ENCODE measurements at regions not wholly inside any gene's neighbourhood (a gene's known extent, or its start where the extent isn't known, plus 50 kb on each side); places are given as distances from the start of the nearest gene placed in this dataset.
A peak's percentile ranks its signal among the peaks of the same experiment; 100 is the strongest.

- no peak for TF ChIP-seq CTCF (IDR thresholded peaks at IDR 0.05 in 2 of 3, conservative IDR thresholded peaks at IDR 0.05 in 1 of 3; ENCODE audit: borderline replicate concordance in 1 of 3, insufficient read depth in 1 of 3, low read depth in 2 of 3, low read length in 2 of 3)
- TF ChIP-seq SP1 (IDR thresholded peaks at IDR 0.05; ENCODE audit: low read depth), result no peak
- no peak for TF ChIP-seq POLR2A (IDR thresholded peaks at IDR 0.05; ENCODE audit: borderline replicate concordance, extremely low read depth, insufficient read depth, insufficient read length)
- TF ChIP-seq EZH2phosphoT487 (IDR thresholded peaks at IDR 0.05; ENCODE audit: borderline replicate concordance), result no peak
- TF ChIP-seq SIN3A (IDR thresholded peaks at IDR 0.05; ENCODE audit: low read depth), result no peak
- TF ChIP-seq FOSL1 (IDR thresholded peaks at IDR 0.05; ENCODE audit: low read depth), result peak; percentile 21; the same call in 1 of the 2 replicates
- no peak for TF ChIP-seq YY1 (IDR thresholded peaks at IDR 0.05; ENCODE audit: extremely low read depth, insufficient replicate concordance, low read depth, low read length)
Observed at GRCh38 chr18:2425426-2426317, 145.6 kb downstream of the METTL4 start.
